ENCODE measurements at regions not wholly inside any gene's neighbourhood (a gene's known extent, or its start where the extent isn't known, plus 50 kb on each side); places are given as distances from the start of the nearest gene placed in this dataset.

GRCh38 chr12:74890237-74890599 is 319.4 kb downstream of the KCNC2 start:
- Histone ChIP-seq H3K27me3 (no peaks in the 10 kb centered on the region), H3K9me3 (no peaks in the 10 kb centered on the region), H3K4me3 (ENCODE audit: low read depth, low read length) (no peak overlapping the region), H3K36me3 (no peaks in the 10 kb centered on the region), H3K4me1 (no peaks in the 10 kb centered on the region)
- no peak for TF ChIP-seq CTCF (IDR thresholded peaks at IDR 0.05; ENCODE audit: low read depth, low read length)
- no peak for DNase-seq

- no peak for DNase-seq
- H3K4me3 ChIP-seq (ENCODE audit: low read depth, low read length), result no peak overlapping the region
- no peak for TF ChIP-seq CTCF (IDR thresholded peaks at IDR 0.05; ENCODE audit: low read depth, low read length)
- H3K4me1 ChIP-seq, result no peaks in the 10 kb centered on the region
- H3K36me3 ChIP-seq, result no peaks in the 10 kb centered on the region
- no peaks in the 10 kb centered on the region for H3K9me3 ChIP-seq
- no peaks in the 10 kb centered on the region for H3K27me3 ChIP-seq
Observed at GRCh38 chr12:74891083-74891668, 318.5 kb downstream of the KCNC2 start.

DNA sequence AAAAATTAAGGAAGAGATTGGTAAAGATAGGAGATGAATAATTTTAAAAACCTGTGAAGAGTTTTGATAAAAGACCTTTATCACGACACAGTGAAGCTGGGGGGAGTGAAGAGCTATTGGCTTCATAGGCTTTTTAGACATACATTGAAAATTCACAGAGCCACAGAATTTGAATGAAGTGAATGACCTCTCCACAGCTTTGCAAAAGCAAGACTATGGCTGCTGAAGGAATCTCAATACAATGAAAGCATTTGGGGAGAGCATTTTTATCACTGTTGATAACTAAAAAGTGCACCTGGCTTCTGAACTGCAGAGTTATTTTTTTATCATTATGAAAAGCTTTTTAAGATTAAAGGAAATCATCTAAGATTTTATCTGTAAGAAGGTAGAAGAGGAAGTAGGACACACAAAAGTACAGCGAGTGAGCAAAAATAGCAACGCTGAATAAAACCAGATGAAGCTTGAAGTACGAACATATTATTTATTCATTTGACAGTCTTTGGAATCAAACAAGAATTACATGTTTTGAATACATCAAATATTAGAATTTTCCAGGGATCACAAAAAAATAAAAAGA is 317.5 kb downstream of the KCNC2 start:
- no peak for TF ChIP-seq CTCF (IDR thresholded peaks at IDR 0.05; ENCODE audit: low read depth, low read length)
- DNase-seq, result no peak
- Histone ChIP-seq H3K27me3 (no peaks in the 10 kb centered on the region), H3K4me1 (no peaks in the 10 kb centered on the region), H3K9me3 (no peaks in the 10 kb centered on the region), H3K4me3 (ENCODE audit: low read depth, low read length) (no peak overlapping the region), H3K36me3 (no peaks in the 10 kb centered on the region)

DNA sequence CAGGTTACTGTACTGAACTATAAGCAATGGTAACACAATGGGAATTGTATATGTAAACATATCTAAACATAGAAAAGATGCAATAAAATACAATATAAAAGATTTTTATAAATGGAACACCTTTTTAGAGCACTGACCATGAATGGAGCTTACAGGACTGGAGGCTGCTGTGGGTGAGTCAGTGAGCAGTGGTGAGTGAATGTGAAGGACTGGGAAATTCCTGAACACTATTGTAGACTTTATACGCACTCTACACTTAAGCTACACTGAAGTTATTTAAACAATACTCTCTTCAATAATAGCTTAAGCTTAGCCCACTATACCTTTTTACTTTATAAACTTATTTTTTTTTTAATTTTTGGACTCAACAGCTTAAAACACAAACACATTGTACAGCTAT is 313.5 kb downstream of the KCNC2 start:
- Histone ChIP-seq H3K4me3 (ENCODE audit: low read depth, low read length) (no peak overlapping the region), H3K9me3 (no peaks in the 10 kb centered on the region), H3K36me3 (no peaks in the 10 kb centered on the region), H3K4me1 (no peaks in the 10 kb centered on the region), H3K27me3 (no peaks in the 10 kb centered on the region)
- no peak for DNase-seq
- no peak for TF ChIP-seq CTCF (IDR thresholded peaks at IDR 0.05; ENCODE audit: low read depth, low read length)

DNA sequence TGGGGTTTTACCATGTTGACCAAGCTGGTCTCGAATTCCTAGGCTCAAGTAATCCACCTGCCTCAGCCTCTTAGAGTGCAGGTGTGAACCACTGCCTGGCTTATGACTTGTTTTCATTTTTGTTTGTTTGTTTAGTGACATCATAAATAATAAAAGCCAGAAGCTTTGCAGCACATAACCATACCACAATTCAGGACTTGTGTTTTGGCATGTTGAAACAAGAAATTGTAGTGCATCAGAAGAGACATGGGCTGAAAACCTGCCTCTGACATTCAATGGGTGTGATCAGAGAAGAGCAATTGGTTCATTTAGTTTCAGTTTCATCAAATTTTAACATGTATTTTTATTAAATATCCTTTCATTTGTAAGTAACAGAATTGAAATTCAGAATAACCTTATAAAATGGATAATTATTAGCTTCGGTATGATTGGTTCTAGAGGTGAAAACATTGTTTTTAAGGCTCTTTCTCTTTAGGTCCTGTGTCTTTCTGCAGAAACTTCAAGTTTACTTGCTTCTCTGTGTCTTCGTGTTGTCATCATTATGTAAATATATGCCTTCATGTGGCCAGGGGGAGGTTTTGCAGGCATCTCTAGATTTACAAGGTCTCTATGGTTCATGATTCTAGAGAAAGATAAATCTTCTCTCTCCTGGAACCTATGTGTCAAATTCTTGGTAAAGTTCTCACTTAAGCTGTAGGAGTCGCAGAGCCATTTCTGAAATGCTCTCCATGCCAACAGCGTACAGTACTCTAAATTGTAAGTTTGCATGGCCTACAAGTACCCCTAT is 312.0 kb downstream of the KCNC2 start:
- Histone ChIP-seq H3K4me1 (no peaks in the 10 kb centered on the region), H3K4me3 (ENCODE audit: low read depth, low read length) (no peak overlapping the region), H3K36me3 (no peaks in the 10 kb centered on the region), H3K9me3 (no peaks in the 10 kb centered on the region), H3K27me3 (no peaks in the 10 kb centered on the region)
- no peak for DNase-seq
- TF ChIP-seq CTCF (IDR thresholded peaks at IDR 0.05; ENCODE audit: low read depth, low read length), result no peak
